ENCODE measurements at regions not wholly inside any gene's neighbourhood (a gene's known extent, or its start where the extent isn't known, plus 50 kb on each side); places are given as distances from the start of the nearest gene placed in this dataset.

DNA sequence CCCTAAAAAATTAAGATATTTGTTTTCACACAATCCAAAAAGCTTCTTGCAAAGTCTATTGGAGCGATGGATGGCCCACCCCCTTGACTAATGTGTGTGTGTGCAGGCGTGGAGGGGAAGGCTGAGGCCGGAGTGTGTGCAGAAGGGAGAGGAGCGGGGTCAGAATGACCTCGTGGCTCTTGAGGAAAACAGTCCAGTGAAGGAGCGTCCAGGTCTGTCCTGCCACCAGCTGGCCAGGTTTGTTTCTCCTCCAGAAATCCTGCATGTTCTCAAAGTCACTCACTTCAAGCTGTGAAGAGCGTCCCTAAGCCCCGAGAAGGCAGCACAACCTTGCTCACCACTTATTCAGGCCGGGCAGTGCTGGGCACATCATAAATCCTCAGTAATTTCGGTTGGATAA lies 69.5 kb upstream of the SSX2IP start:
- peak; percentile 84 for DNase-seq (ENCODE audit: low spot score)

DNA sequence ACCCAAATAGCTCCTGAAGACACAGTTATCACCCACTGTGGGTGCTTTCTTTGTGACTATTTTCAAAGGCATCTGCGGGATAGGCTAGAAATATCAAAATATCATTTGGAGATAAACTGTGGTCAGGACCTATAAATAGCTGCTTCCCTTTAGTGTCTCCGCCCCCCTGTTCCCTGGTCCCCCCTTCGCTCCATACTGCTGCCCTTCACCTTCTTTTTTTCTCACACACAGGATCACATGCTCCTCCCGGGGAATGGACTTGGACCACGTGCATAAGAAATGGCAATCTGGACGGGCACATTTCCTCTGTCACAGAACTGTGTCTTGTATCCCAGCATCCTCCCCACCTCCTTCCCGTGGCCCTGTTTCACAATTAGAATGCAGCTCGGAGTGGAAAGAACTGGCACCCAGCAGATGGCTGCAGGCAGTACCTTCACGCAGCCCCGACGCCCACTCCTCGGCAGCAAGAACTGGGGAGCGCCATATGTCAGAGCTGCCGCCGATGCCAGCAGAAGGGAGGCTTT lies 68.8 kb upstream of the SSX2IP start:
- DNase-seq (ENCODE audit: low spot score) = peak; percentile 96

DNA sequence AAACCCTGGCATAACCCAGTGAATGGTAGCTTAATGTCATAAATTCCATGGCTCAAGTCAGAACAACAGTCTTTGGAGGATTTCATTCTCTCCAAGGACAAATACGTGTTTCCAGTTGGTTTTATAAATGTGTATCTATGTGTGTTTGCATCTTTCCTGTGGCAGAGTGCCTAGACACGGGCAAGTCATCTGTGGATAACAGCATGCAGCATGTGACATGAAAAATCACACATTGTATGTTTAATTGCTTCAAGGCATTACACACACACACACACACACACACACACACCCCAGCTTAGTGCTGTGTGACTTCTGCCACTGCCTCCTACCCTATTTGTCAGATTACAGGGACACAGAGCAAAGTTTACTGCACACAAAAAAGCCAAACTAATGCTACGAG lies 68.2 kb upstream of the SSX2IP start:
- DNase-seq (ENCODE audit: low spot score) = no peak

DNA sequence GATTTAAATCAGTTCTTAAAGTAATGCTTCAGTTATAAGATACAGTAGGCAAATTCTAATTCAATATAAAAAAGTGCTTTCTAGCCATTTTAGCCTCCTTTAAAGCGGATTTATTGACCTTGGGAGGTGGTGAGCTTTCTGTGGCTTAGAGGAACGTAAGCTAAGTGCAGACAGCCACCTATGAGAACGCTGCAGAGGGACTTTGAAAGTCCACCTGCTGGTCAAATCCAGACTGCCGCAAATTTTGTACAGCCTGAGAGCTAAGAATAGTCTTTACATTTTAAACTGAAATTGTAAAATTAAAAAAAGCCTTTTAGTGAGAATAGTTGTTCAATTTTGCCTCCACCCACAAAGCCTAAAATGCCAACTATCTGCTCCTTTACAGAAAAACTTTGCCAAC lies 67.0 kb upstream of the SSX2IP start:
- peak; percentile 45 for DNase-seq (ENCODE audit: low spot score)

DNA sequence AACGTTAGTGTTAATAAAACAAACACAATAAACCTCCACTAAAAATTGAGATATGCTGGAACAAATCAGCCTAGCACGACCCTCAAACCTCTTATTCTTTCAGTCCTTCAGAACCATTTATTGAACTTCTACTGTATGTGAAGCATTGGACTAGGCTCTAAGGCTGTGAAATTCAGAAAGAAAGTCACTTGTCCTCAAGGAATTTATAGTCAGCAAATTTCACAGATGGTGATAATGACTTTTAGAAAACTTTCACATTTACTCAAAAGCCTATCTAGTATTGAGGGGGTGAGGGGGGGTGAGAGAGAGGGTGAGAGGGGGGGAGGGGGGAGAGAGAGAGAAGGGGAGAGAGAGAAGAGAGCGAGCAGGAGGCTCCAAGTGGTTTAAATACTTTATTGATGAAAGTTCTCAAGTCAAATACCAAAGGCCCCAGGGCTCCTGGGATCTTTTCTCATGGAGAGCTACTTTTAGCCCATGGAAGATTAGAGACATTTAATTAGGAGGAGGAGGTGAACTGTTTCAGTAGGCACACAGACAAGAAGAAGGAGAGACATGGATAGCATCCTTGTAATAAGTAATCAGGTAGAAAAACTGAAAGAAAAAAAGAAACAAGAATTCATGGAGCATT lies 66.3 kb upstream of the SSX2IP start:
- no peak for DNase-seq (ENCODE audit: low spot score)

DNA sequence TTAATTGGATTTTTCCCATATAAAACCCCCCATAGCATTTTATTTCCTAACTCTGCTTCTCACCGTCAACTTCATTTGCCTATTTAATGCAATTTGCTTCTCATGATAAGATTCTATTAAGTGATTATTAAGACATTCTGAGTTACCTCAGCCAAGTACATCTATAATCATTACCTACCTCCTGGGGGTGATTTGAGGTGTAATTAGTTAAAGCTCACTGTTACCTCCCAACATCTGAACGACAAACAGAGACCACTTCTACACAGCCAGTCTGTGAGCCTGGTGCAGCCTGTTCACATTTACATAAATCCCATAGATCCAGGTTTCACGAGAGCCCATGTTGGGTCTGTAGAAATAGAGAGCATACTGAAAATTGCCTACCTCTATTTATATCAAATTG lies 65.7 kb upstream of the SSX2IP start:
- no peak for DNase-seq (ENCODE audit: low spot score)

DNA sequence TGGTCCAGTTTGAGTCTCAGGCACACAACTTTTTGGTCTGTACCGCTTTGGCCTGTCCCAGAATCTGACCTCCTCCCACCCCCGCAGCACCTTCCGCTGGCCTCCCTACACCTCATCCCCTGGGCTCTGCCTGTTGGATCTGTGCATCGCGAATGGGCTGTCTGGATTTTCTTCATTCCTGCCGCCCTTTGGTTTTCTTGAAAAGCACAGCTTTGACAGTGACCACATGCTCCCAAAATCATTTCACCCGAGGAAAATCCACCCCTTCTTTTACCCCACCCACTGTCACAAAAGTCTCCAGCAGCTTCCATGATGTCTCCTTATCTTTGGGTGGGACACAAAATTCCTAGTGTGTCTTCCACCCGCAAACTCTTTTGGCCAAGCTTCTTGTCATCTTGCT lies 65.0 kb upstream of the SSX2IP start:
- no peak for DNase-seq (ENCODE audit: low spot score)

DNA sequence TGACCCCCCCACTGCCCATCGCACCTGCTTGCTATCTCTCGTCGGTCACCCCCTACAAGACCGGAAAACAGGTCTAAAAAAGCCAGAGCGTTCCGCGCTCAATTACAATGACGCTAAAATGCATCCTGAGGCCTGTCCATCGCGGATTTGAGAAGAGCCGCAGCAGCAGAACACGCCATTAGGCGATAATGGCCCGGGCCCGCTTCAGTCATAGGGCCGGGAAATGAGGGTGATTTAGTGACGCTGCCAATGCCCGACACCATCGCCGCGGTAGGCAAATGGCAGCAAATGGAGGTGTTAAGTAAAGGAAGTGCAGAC lies 64.1 kb upstream of the SSX2IP start:
- no peak for DNase-seq (ENCODE audit: low spot score)

DNA sequence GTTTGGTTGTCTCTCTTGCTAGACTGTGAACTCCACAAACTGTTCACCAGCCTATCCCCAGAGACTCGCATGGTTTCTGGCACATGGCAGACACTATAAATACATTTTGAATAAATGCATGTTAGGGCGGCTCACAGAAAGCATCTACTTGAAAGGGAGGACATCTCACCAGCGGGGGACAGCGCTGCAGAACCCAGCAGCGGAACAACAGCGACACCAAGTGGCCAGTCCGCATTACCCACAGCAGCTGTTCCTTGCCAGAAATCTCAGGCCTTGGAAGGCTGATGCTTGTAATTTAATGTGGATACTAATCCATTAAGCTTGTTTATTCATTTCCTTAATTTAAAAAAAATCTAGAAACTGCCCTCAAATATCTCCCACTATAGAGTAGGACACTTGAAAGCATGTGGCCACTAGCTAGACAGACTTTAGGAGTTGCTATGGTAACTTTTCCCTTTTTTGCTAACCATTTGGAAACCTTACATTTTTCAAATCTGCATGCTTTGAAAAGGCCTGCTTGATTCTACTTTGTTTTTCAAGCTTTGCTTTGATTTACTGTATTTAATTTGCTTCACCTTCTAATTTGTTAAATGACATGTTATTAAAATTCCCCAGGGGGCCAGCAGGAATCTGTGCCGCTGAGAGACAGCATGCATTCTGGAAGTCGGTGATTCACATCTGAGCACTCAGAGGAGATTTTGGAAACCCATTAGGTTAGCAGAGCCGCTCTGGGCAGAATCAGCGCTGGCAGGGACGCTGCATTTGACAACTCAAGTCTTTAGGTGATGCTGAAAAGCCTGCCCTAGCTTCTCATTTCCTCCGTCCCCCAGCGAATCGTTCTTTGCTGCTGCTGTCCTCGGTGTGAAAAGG lies 63.5 kb upstream of the SSX2IP start:
- DNase-seq (ENCODE audit: low spot score) = peak; percentile 93

DNA sequence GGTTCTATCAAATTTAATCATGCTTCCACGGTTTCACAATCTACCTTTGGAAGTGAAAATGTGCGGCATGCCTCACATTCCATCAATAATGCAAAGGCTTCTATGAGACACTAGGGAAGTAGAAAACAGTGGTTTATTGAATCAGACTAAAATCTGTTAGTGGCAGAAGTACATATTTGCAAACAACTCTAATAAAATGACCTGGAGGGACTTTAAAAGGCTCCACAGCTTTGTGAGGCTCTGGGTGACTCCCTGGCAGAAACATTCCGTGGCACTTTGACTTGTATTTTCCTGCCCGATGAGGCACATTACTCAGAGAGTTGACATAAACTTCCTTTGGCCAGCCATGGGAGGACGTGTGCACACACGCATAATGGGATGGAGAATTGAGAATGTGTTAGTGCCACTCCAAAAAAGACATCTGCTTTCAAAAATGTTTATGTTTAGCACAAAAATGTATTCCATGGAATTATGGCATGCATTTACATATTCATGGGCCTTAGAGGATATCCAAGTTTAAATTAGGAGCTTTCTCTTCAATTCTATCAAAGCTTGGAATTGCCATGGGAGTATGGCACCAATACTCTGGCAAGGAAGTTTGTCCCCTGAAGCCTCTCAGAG lies 60.0 kb upstream of the SSX2IP start:
- DNase-seq (ENCODE audit: low spot score) = no peak

DNA sequence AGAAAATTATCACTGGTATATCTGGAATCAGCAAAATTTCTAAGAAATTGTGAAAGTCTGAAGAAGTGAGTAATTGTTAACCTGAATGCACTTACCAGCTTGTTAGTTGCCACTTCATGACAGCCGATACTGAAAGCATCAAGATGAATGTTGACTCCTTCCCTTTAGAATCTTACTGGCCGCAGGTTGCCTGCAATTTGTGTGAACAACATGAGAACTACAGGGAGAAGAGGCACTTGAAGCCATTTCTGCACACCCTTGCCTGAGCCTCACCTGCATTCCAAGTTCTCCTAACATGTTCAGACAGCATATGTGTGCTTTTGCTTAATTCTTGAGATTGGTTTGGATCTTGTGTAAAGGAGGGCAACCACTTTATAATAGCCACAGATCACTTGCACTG lies 59.2 kb upstream of the SSX2IP start:
- DNase-seq (ENCODE audit: low spot score) = no peak

DNA sequence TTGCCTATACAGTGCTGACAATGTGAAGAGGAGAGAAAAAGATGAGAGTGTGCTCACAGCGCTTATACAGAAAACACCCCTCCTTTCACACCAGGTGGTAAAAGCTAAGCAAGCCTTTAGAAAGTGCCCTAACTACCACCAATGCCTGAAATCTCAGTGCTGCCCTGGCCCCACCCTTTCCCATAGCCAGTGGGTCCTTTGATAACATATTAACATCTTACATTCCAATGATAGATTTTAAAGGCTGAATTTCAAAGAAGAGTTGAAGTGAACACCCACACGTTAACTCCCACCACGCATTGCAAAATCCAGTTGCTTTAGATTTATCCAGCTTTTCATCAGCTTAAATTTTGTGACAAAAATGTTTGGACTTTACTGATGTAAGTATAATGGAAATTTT lies 58.1 kb upstream of the SSX2IP start:
- no peak for DNase-seq (ENCODE audit: low spot score)

DNA sequence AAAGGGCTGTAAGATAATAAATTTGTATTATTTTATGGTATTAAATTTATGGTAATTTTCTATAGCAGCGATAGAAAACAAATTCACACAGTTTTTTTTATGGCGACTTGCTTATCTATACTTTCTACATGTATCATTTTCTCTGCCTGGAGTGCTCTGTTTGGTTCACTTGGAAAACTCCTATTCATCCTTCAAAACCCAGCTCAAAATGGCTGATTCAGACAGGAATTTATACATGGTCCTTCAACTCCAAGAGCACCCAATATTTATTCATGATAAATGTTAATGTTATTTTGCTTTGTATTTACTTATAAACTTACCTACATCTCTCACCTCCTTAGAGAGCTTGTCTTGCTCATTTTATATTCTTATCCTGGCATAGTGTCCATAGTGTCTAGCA lies 55.6 kb upstream of the SSX2IP start:
- DNase-seq (ENCODE audit: low spot score) = no peak

DNA sequence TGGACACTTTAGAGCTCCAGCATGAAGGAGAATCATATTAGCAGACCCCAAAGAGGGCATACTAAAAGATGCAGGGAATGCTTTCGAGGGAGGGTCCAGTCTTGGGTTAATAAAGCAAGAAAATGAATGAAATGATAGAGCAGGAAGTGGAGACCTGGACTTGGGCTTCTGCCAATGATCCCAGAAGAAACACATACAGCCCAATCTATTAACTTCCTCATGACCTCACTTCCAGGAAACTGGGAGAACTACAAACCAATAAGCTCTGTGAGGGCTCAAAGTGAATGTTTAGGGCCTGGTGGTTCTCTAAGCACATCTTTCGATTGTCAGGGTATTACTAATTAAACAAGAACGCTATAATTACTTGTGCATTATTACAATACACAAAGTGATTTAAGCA lies 53.6 kb upstream of the SSX2IP start:
- DNase-seq (ENCODE audit: low spot score) = no peak

DNA sequence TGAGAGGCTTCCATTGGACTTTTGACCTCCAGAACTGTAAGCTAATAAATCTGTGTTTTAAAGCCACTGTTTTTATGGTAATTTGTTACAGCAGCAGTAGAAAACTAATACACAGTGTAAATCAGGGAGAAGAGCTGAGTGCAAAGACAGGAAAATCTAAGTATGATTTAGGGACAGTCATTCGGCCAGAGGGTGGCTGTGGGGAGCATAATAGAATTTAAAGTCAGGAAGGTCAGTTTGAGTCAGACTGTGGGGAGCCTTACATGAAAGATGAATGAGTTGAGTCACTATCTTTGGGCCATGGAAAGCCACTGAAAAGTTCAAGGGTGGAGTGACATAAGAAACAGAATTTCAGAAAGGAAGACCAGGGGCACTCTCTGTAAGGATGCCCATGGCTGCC lies 52.4 kb upstream of the SSX2IP start:
- no peak for DNase-seq (ENCODE audit: low spot score)

DNA sequence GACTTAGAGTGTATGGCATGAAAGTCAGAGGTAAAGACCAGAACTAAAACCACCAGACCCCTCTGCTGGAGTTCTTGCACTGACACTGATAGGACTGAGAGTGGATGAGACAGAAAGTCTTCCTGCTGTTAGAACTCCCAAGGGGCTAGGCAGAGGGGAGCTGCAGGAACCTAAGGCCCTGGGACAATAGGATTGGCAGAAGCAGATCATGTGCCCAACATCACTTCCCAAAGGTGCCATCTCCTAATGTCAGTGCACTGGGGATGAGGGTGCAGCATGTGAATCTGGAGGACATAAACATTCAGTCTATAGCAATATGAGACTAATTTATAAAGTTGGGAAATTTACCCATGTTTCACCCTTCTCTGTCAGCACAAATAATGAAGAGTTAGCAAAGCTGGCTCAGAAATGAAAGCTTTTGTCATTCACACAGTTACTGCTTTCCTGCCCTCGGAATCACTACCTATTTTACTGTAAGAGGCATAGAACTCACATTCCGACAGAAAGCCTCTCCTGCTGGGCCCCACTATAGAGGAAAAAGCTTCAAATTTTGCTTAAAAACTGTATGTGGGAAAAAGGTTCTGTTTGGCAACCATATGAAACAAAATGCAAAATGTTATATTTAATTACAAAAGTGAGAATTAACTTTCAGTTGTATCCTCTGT lies 49.9 kb upstream of the SSX2IP start:
- no peak for DNase-seq (ENCODE audit: low spot score)

Data from cerebellar cortex (tissue), 1 donor.